ENCODE measurements at regions not wholly inside any gene's neighbourhood (a gene's known extent, or its start where the extent isn't known, plus 50 kb on each side); places are given as distances from the start of the nearest gene placed in this dataset.

- TF ChIP-seq POLR2AphosphoS5 (IDR thresholded peaks at IDR 0.05; ENCODE audit: low read depth, low read length) (no peak), POLR2A (IDR thresholded peaks at IDR 0.05; ENCODE audit: low read depth, low read length) (no peak), TAF1 (IDR thresholded peaks at IDR 0.05; ENCODE audit: borderline replicate concordance, low read depth, low read length) (no peak)
These were observed 94.6 kb upstream of the DMRT1 start for GRCh38 chr9:746661-747434.
